ENCODE measurements at regions not wholly inside any gene's neighbourhood (a gene's known extent, or its start where the extent isn't known, plus 50 kb on each side); places are given as distances from the start of the nearest gene placed in this dataset.

DNA sequence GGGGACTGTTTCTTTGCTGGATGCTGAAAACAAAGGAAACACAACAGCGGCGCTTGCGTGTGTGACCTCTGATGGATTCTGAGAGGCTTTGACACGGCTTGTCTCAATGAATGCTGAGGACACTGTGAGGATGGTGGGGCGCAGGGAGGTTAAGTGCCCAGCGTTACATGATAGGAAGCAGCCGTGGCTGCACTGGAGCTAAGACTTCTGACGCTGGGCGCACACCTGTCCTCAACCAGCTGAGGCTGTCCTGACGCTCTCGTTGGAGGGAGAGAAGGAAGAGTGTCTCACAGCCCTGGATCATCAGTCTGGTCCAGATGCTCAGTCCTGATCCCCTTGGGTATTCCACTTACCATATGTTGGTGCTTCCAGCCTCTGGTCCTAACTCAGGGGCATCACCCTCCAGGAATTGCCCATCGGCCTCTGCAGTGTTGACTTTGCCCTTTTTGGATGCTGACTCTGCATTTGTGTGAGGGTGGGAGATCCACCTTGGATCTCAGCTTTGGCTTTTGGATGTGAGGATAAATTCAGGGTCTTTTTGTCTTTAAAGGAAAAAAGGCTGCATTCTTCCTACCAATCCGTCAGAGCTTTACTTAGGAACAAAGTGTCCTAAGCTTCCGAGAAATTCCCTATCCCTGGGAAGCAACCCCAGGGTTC, 125.2 kb downstream of the ZNF664 start:
- no peak for ATAC-seq
- no peaks in the 10 kb centered on the region for H3K9me3 ChIP-seq
- no peak overlapping the region for H3K27ac ChIP-seq
- intact Hi-C loops (cut with DNase I): no loop called here
- no peaks in the 10 kb centered on the region for H3K4me1 ChIP-seq
- no peak overlapping the region for H3K4me3 ChIP-seq
- DNase-seq: no peak
- H3K36me3 ChIP-seq: no peaks in the 10 kb centered on the region
- peaks cover 7% of the 10 kb centered on the region for H3K27me3 ChIP-seq
- no peak for TF ChIP-seq CTCF (IDR thresholded peaks at IDR 0.05)

DNA sequence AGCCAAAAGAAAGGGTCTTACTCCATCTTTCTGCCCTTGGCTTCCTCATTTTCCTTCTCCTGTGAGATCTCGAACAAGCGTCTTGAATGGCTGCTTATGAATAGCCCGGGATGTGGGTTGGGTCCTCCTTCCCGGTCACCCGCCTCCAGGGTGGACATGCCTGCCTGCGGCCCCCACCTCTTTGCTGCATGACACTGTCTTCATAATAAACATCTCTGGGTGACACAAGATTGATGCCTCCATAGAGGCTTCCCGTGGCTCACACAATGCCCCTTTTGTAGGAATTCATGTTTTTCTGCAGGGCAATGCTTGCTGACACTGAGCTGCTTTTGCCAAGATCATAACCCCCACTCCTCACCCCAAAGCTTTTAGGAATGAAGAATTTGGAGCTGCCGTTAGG, 125.9 kb downstream of the ZNF664 start:
- intact Hi-C loops (cut with DNase I): no loop called here
- TF ChIP-seq CTCF (IDR thresholded peaks at IDR 0.05): no peak

DNA sequence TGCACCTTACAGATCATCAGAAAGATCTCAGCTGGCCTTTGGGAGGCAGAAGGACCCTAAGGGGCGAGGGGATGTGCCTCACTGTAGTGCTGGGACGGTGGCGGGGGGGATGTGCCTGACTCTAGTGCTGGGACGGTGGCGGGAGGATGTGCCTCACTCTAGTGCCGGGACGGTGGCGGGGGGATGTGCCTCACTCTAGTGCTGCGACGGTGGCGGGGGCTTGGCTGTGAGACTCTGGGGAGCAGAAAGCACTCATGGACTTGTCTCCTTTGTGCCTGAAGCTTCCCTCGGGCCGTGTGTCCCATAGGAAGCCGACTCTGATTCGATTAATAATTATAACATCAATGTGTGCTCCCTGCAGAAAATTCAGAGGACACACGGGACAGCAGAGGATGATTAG, 126.6 kb downstream of the ZNF664 start:
- Histone ChIP-seq H3K36me3 (no peaks in the 10 kb centered on the region), H3K27me3 (peaks cover 7% of the 10 kb centered on the region), H3K27ac (no peak overlapping the region), H3K4me1 (no peaks in the 10 kb centered on the region), H3K9me3 (no peaks in the 10 kb centered on the region), H3K4me3 (no peak overlapping the region)
- ATAC-seq (no peak), DNase-seq (no peak)
- intact Hi-C loops (cut with DNase I): no loop called here
- TF ChIP-seq CTCF (IDR thresholded peaks at IDR 0.05): no peak

More for the DNA sequence above, 125.9 kb downstream of the ZNF664 start:
- no peak overlapping the region for H3K27ac ChIP-seq
- no peaks in the 10 kb centered on the region for H3K36me3 ChIP-seq
- no peaks in the 10 kb centered on the region for H3K4me1 ChIP-seq
- DNase-seq (no peak), ATAC-seq (no peak)
- peaks cover 7% of the 10 kb centered on the region for H3K27me3 ChIP-seq
- no peaks in the 10 kb centered on the region for H3K9me3 ChIP-seq
- no peak overlapping the region for H3K4me3 ChIP-seq

- ATAC-seq (no peak), DNase-seq (no peak)
- intact Hi-C loops (cut with DNase I): no loop called here
Observed at GRCh38 chr12:124100572-124101178, 127.7 kb downstream of the ZNF664 start.

GRCh38 chr12:124105546-124105945, 132.5 kb downstream of the ZNF664 start:
- Histone ChIP-seq H3K36me3 (no peaks in the 10 kb centered on the region), H3K4me3 (no peak overlapping the region), H3K27me3 (no peaks in the 10 kb centered on the region), H3K4me1 (no peaks in the 10 kb centered on the region), H3K27ac (no peak overlapping the region), H3K9me3 (no peaks in the 10 kb centered on the region)
- TF ChIP-seq CTCF (IDR thresholded peaks at IDR 0.05): no peak
- intact Hi-C loops (cut with DNase I): no loop called here
- ATAC-seq: no peak
- DNase-seq: no peak

More at GRCh38 chr12:124100572-124101178, 127.7 kb downstream of the ZNF664 start:
- TF ChIP-seq CTCF (IDR thresholded peaks at IDR 0.05): no peak
- Histone ChIP-seq H3K27ac (no peak overlapping the region), H3K4me3 (no peak overlapping the region), H3K9me3 (no peaks in the 10 kb centered on the region), H3K36me3 (no peaks in the 10 kb centered on the region), H3K27me3 (peaks cover 7% of the 10 kb centered on the region), H3K4me1 (no peaks in the 10 kb centered on the region)

Data from upper lobe of right lung (tissue), 1 donor.